Stimulated activated naive CD8-positive, alpha-beta T cell treated with anti-CD3 and anti-CD28 coated beads, Interleukin-15, Interleukin-2, amounts not matched to agents 100 ng/mL and 50 ng/mL, for 24 hours (primary cell): ENCODE measurements at regions not wholly inside any gene's neighbourhood (a gene's known extent, or its start where the extent isn't known, plus 50 kb on each side); places are given as distances from the start of the nearest gene placed in this dataset.

ENCODE experiments used
- H3K27ac Mint-ChIP-seq: one replicate; pipeline ENCODE4 v1.8.0; 2021; ENCODE audit warnings: mild to moderate bottlenecking, mixed read lengths
- H3K27me3 Mint-ChIP-seq: one replicate; pipeline ENCODE4 v1.8.0; 2021; ENCODE audit warnings: mixed read lengths
- H3K36me3 Mint-ChIP-seq: one replicate; pipeline ENCODE4 v1.8.0; 2021; ENCODE audit warnings: low read depth, mixed read lengths
- H3K4me1 Mint-ChIP-seq: one replicate; pipeline ENCODE4 v1.8.0; 2021; ENCODE audit warnings: low read depth, mixed read lengths
- H3K4me3 Mint-ChIP-seq: one replicate; pipeline ENCODE4 v1.8.0; 2021; ENCODE audit warnings: mild to moderate bottlenecking, mixed read lengths
- H3K9me3 Mint-ChIP-seq: one replicate; pipeline ENCODE4 v1.8.0; 2021; ENCODE audit warnings: mixed read lengths

DNA sequence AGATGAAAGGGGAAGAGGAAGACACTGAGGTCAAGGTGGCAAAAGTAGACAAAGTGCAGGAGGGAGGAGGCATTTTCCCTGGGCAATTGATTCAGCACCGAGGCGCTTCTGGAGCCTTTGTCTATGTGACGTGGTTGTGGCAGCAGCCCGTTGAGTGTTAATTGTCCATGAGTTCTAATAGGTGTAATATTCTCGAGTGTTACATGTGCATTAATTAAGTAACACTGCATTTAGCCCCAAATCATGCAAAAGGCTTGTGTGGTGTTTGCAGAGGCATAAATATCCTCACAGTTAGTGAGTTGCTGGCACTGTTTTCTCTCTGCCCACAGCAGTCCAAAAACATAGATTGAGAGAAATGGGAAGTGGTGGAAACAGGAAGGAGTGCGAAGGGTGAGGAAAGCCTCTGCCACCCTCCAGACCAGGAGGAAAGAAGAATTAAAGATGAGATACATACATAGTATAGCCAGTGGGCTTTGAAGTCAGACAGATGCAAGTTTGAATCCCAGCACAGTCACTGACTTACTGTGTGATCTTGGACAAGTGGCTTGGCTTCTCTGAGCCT, 361.2 kb downstream of the MN1 start:
- Mint-ChIP-seq H3K27ac (no peak overlapping the region), H3K27me3 (no peaks in the 10 kb centered on the region), H3K36me3 (no peaks in the 10 kb centered on the region), H3K9me3 (no peaks in the 10 kb centered on the region), H3K4me1 (no peaks in the 10 kb centered on the region), H3K4me3 (no peak overlapping the region)

DNA sequence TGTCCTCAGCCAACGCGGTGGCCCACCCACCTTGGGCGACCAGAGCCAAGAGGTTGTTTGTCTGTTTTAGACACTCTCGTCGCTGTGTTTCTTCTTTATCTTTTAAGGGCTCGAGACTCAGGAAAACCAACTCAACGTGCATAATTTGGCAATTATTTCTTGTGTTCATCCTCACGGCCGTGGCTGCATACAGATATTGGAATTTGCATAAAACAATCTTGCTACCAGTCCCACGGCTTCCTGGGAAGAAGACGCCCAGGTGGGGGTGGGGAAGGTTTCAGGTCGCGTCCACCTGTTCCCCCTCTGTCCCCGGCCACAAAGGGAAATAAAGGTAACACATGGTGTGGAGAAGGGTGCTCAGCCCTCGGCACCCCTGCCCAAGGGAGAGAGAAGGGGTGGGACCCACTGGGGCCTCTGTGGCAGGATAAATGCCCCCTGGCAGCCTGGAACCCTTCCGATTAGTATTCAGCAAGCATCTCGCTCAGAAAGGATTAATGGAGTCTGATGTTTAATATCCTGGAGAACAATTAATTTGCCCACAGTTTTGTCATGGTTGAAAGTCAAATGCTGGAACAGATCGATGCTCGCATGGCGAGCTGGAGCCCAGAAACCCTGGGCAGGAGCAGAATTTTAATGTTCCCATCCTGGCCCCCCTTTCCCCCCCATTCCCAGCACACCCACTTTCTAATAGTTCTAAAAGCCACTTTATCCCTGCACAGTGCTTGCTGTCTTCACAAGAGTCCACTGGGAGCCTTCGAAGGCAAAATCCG, 359.7 kb downstream of the MN1 start:
- Mint-ChIP-seq H3K36me3 (no peaks in the 10 kb centered on the region), H3K4me3 (no peak overlapping the region), H3K4me1 (no peaks in the 10 kb centered on the region), H3K27me3 (no peaks in the 10 kb centered on the region), H3K27ac (no peak overlapping the region), H3K9me3 (no peaks in the 10 kb centered on the region)

- no peaks in the 10 kb centered on the region for H3K36me3 Mint-ChIP-seq
- no peaks in the 10 kb centered on the region for H3K9me3 Mint-ChIP-seq
- no peak overlapping the region for H3K27ac Mint-ChIP-seq
- H3K4me1 Mint-ChIP-seq, result no peaks in the 10 kb centered on the region
- H3K27me3 Mint-ChIP-seq, result no peaks in the 10 kb centered on the region
- no peak overlapping the region for H3K4me3 Mint-ChIP-seq
These were observed 358.2 kb downstream of the MN1 start for GRCh38 chr22:27443306-27443705.

- Mint-ChIP-seq H3K27me3 (no peaks in the 10 kb centered on the region), H3K36me3 (no peaks in the 10 kb centered on the region), H3K27ac (no peak overlapping the region)
These were observed 355.7 kb downstream of the MN1 start for GRCh38 chr22:27445881-27446280.

GRCh38 chr22:27447289-27447688, 354.3 kb downstream of the MN1 start:
- no peaks in the 10 kb centered on the region for H3K4me1 Mint-ChIP-seq
- no peaks in the 10 kb centered on the region for H3K9me3 Mint-ChIP-seq
- H3K36me3 Mint-ChIP-seq, result no peaks in the 10 kb centered on the region
- no peak overlapping the region for H3K4me3 Mint-ChIP-seq
- no peak overlapping the region for H3K27ac Mint-ChIP-seq
- H3K27me3 Mint-ChIP-seq, result no peaks in the 10 kb centered on the region

More at GRCh38 chr22:27445881-27446280, 355.7 kb downstream of the MN1 start:
- Mint-ChIP-seq H3K9me3 (no peaks in the 10 kb centered on the region), H3K4me3 (no peak overlapping the region), H3K4me1 (no peaks in the 10 kb centered on the region)

DNA sequence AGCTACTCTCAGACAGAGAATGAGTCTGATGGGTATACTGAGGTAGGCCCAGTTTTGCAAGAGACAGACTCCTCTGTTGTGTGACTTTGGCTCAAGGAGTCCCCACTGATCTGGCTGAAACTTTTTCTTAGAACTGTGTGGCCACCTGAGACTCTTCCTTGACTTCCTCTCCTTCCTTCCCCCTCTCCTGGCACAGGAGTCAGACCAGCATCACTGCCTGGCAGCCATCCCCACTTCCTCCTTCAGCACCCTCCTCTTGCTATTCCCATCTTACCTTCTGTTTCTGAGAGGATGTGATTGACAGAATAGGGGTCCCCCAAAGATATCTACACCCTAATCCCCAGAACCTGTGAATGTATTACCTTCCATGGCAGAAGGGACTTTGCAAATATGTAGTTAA, 351.1 kb downstream of the MN1 start:
- no peaks in the 10 kb centered on the region for H3K4me1 Mint-ChIP-seq
- no peaks in the 10 kb centered on the region for H3K9me3 Mint-ChIP-seq
- no peaks in the 10 kb centered on the region for H3K36me3 Mint-ChIP-seq

DNA sequence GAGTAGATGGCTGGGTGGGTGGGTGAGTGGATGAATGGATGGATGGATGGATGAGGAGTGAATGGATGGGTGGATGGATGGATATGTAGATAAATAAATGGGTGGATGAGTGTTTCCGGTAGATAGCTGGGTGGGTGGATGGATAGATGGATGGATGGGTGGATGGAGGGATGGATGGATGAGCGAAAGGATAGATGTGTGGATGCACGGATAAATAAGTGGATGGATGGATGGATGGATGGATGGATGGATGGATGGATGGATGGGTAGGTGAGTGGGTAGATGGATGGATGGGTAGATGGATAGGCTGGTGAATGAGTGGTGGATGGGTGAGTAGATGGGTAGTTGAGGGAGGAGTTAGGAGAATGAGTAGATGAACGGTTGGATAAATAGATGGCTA, 349.3 kb downstream of the MN1 start:
- H3K27me3 Mint-ChIP-seq, result no peaks in the 10 kb centered on the region
- no peaks in the 10 kb centered on the region for H3K36me3 Mint-ChIP-seq
- no peak overlapping the region for H3K27ac Mint-ChIP-seq
- H3K4me1 Mint-ChIP-seq, result no peaks in the 10 kb centered on the region
- H3K4me3 Mint-ChIP-seq, result no peak overlapping the region
- H3K9me3 Mint-ChIP-seq, result no peaks in the 10 kb centered on the region

More for the DNA sequence above, 351.1 kb downstream of the MN1 start:
- H3K4me3 Mint-ChIP-seq, result no peak overlapping the region
- H3K27me3 Mint-ChIP-seq, result no peaks in the 10 kb centered on the region
- no peak overlapping the region for H3K27ac Mint-ChIP-seq

DNA sequence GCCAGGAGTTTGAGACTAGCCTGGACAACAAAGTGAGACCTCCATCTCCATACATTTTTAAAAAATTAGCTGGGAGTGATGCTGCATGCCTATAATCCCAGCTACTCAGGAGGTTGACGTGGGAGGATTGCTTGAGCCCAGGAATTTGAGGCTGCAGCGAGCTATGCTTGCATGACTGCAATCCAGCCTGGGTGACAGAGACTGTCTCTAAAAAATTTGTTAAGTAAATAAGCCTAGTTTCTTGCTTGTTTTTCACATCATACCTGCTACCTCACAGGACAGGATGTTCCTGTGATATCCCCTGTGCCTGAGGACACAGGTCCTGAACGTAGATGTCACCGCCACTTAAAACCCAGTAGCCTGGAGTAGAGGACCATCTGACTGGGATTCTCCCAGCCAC, 348.6 kb downstream of the MN1 start:
- H3K27me3 Mint-ChIP-seq, result no peaks in the 10 kb centered on the region
- no peak overlapping the region for H3K4me3 Mint-ChIP-seq
- no peaks in the 10 kb centered on the region for H3K4me1 Mint-ChIP-seq
- H3K9me3 Mint-ChIP-seq, result no peaks in the 10 kb centered on the region
- no peak overlapping the region for H3K27ac Mint-ChIP-seq
- H3K36me3 Mint-ChIP-seq, result no peaks in the 10 kb centered on the region

DNA sequence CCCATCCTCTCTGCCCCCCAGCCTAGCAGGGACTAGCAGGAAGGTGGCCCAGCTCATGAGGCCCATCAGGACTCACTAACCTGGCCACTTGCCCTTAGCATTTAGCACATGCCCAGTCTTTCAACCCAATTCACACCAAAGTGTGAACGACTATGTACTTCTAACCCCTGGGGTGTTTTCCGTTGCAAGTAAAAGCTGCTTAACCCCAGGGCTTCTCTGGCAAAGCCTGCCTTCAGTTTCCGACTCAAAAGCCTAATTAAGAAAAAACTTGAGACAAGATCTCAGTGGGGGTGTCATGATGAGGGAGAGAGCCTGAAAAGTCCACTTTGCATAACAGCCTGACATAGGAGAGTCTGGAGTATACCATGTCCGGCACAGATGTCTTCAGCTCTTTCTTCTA, 347.8 kb downstream of the MN1 start:
- Mint-ChIP-seq H3K27me3 (no peaks in the 10 kb centered on the region), H3K27ac (no peak overlapping the region), H3K36me3 (no peaks in the 10 kb centered on the region), H3K4me3 (no peak overlapping the region), H3K4me1 (no peaks in the 10 kb centered on the region), H3K9me3 (no peaks in the 10 kb centered on the region)

- Mint-ChIP-seq H3K4me3 (no peak overlapping the region), H3K36me3 (no peaks in the 10 kb centered on the region), H3K9me3 (no peaks in the 10 kb centered on the region), H3K4me1 (no peaks in the 10 kb centered on the region), H3K27me3 (peaks cover 3% of the 10 kb centered on the region), H3K27ac (no peak overlapping the region)
These were observed 346.6 kb downstream of the MN1 start for GRCh38 chr22:27454807-27455450.

DNA sequence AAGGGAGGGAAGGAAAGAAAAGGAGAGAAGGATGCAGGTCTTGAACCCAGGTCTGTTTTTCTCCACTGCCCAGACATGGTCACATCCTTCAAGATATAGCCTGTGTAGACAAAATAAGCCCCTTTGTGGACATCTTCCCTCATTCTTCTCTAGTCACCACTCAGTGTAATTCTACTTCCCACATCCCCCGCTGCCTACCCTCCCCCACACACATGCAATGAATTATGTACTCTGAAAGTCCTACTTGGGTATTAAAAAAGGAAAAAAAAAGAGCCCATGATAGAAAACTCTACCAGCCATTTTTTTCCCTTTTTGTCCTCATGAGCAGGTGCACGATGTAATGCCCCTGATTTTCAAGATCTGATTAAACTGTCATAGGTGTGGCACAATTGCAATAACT, 346.0 kb downstream of the MN1 start:
- Mint-ChIP-seq H3K27ac (no peak overlapping the region), H3K4me3 (no peak overlapping the region), H3K9me3 (no peaks in the 10 kb centered on the region), H3K36me3 (no peaks in the 10 kb centered on the region), H3K4me1 (no peaks in the 10 kb centered on the region), H3K27me3 (peaks cover 6% of the 10 kb centered on the region)

DNA sequence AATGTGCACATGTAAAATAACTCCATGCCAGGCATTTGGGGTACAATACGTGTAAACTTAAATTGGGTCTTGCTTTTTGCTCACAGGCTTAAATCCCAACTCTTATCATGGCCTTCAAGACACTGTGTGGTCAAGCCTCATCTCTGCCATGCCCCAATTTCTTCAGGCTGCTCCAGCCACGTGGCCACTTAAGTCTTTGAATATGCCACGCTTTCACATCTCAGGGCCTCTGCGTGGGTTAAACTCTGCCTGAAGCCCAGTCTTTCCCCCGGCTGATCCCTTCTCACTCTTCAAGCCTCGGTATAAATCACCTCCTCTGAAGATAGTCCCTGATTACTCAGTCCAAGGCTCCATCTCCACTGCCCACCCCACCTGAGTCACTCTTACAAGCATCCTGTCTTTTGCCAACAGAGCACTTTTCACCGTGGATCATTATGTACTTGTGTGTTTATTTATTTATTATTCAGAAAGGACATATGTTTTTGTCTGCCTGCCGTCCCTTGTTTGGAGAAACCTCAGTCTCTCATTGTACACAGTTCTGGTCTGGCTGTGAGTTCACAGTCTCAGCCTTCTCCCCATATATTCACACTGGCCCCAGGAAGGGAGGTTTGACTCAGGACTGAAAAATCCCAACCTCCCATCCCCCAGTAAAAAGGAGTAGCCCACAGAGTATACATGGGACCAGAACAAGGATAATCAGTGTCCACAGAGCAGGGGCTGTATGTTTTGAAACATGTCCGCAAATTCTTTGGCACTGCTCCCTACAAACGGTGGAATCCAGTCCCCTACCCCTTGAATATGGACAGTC, 344.7 kb downstream of the MN1 start:
- no peaks in the 10 kb centered on the region for H3K4me1 Mint-ChIP-seq
- no peaks in the 10 kb centered on the region for H3K9me3 Mint-ChIP-seq
- no peaks in the 10 kb centered on the region for H3K36me3 Mint-ChIP-seq
- H3K27me3 Mint-ChIP-seq, result peaks cover 6% of the 10 kb centered on the region
- no peak overlapping the region for H3K27ac Mint-ChIP-seq
- H3K4me3 Mint-ChIP-seq, result no peak overlapping the region

DNA sequence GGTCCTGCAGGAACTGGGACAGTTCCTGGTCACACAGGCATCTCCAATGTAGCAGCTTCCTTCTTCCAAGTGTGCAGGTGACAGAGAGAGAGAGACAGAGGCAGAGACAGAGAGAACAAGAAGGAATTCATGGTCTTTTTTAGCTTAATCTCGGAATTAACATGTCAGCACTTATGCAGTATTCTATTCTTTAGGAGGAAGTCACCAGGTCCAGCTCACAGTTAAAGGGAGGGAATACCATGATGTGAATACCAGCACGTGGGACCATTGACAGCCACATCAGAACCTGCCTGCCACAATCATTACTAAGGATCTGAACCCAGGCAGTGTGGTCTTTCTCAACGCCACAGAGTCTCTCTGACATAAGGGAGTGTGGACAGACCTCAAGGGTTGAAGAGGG, 341.6 kb downstream of the MN1 start:
- no peaks in the 10 kb centered on the region for H3K9me3 Mint-ChIP-seq
- no peak overlapping the region for H3K4me3 Mint-ChIP-seq
- no peaks in the 10 kb centered on the region for H3K4me1 Mint-ChIP-seq
- H3K27ac Mint-ChIP-seq, result no peak overlapping the region
- no peaks in the 10 kb centered on the region for H3K36me3 Mint-ChIP-seq
- peaks cover 9% of the 10 kb centered on the region for H3K27me3 Mint-ChIP-seq

GRCh38 chr22:27460591-27461347, 340.8 kb downstream of the MN1 start:
- Mint-ChIP-seq H3K9me3 (no peaks in the 10 kb centered on the region), H3K4me1 (no peaks in the 10 kb centered on the region), H3K4me3 (no peak overlapping the region), H3K27me3 (peaks cover 9% of the 10 kb centered on the region), H3K27ac (no peak overlapping the region), H3K36me3 (no peaks in the 10 kb centered on the region)
